Left lung (tissue), 4 donors: ENCODE measurements at regions not wholly inside any gene's neighbourhood (a gene's known extent, or its start where the extent isn't known, plus 50 kb on each side); places are given as distances from the start of the nearest gene placed in this dataset.
"Not testable (repeated sequence)": the region's sequence is repeated elsewhere in the genome, so short reads cannot be mapped to it uniquely, and the experiment has no call there.

Experiments used
- ATAC-seq: fragments of 200-7000 bp; cut with Tn5 transposase; one replicate; pipeline ENCODE4 v1.9.1; 2020; ENCODE audit warnings: moderate library complexity
- DNase-seq, 4 donors: peaks; one replicate each; pipeline ENCODE4 v3.0.0-alpha.2; 2013 to 2020
- H3K27ac ChIP-seq, 2 donors: fragments of 200-600 bp; sonication (generic) in 1 of 2; one replicate each; pipeline versions ENCODE4 v1.5.0 to v1.8.0; 2020 to 2021
- H3K27me3 ChIP-seq, 2 donors: fragments of 200-600 bp; sonication (generic) in 1 of 2; one replicate each; pipeline versions ENCODE4 v1.5.0 to v1.8.0; 2020 to 2021
- H3K36me3 ChIP-seq, 2 donors: fragments of 200-600 bp; sonication (generic) in 1 of 2; one replicate each; pipeline versions ENCODE4 v1.5.0 to v1.8.0; 2020 to 2021
- H3K4me1 ChIP-seq, 2 donors: fragments of 200-600 bp; one replicate each; pipeline ENCODE4 v1.8.0; 2021
- H3K4me3 ChIP-seq, 2 donors: fragments of 200-600 bp; sonication (generic) in 1 of 2; one replicate each; pipeline versions ENCODE4 v1.5.0 to v1.8.0; 2020 to 2021; ENCODE audit warnings: mild to moderate bottlenecking in 1 of 2
- H3K9me3 ChIP-seq, 2 donors: fragments of 200-600 bp; sonication (generic) in 1 of 2; one replicate each; pipeline versions ENCODE4 v1.5.0 to v1.8.0; 2020 to 2021
- CTCF ChIP-seq, 2 donors: fragments of 200-600 bp; sonication (generic) in 1 of 2; IDR thresholded peaks; one replicate each; pipeline versions ENCODE4 v1.5.0 to v1.8.0; 2021; ENCODE audit warnings: antibody characterized with exemption in 2 of 2
- intact Hi-C, 2 donors: fragments of 100-400 bp; cut with DNase I; formaldehyde crosslinking; loops; one replicate each; pipeline versions ENCODE4 v1.11.2 to v1.14.2; 2022
- donor health status: DM: no; HTN: yes; CAD: no.
- donor health status: DM: no; HTN: no; CAD: no.

DNA sequence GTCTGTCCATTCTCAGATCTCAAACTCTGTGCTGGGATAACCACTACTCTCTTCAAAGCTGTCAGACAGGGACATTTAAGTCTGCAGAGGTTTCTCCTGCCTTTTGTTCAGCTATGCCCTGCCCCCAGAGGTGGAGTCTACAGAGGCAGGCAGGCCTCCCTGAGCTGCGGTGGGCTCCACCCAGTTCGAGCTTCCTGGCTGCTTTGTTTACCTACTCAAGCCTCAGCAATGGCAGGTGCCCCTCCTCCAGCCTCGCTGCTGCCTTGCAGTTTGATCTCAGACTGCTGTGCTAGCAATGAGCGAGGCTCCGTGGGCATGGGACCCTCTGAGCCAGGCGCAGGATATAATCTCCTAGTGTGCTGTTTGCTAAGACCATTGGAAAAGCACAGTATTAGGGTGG, 53.1 kb upstream of the HUNK start:
- H3K4me3 ChIP-seq, H3K27ac ChIP-seq, H3K27me3 ChIP-seq, DNase-seq, H3K4me1 ChIP-seq, H3K36me3 ChIP-seq, ATAC-seq, H3K9me3 ChIP-seq, intact Hi-C loops: not testable (repeated sequence)

DNA sequence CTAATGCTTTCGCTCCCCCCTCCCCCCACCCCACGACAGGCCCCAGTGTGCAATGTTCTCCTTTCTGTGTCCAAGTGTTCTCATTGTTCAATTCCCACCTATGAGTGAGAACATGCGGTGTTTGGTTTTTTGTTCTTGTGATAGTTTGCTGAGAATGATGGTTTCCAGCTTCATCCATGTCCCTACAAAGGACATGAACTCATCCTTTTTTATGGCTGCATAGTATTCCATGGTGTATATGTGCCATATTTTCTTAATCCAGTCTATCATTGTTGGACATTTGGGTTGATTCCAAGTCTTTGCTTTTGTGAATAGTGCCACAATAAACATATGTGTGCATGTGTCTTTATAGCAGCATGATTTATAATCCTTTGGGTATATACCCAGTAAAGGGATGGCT, 58.5 kb upstream of the HUNK start:
- H3K27ac ChIP-seq, H3K36me3 ChIP-seq, H3K4me3 ChIP-seq, H3K27me3 ChIP-seq, ATAC-seq, DNase-seq, intact Hi-C loops, H3K9me3 ChIP-seq, H3K4me1 ChIP-seq: not testable (repeated sequence)

- H3K4me3 ChIP-seq = no peak overlapping the region
- intact Hi-C loops = no loop called here
- ATAC-seq (no peak), DNase-seq (no peak)
- no peaks in the 10 kb centered on the region for H3K4me1 ChIP-seq
- peaks cover 0 to 3% of the 10 kb centered on the region in 2 donors for H3K9me3 ChIP-seq
- no peaks in the 10 kb centered on the region for H3K36me3 ChIP-seq
- no peaks in the 10 kb centered on the region for H3K27me3 ChIP-seq
- H3K27ac ChIP-seq = no peak overlapping the region
- no peak for TF ChIP-seq CTCF (IDR thresholded peaks at IDR 0.05)
These were observed 59.0 kb upstream of the HUNK start for GRCh38 chr21:31813862-31814261.

- no peak for TF ChIP-seq CTCF (IDR thresholded peaks at IDR 0.05)
- Histone ChIP-seq H3K4me3 (no peak overlapping the region), H3K36me3 (no peaks in the 10 kb centered on the region), H3K9me3 (no peaks in the 10 kb centered on the region), H3K4me1 (no peaks in the 10 kb centered on the region), H3K27ac (peak overlapping the region; percentile 56 to 77), H3K27me3 (peaks cover 0 to 22% of the 10 kb centered on the region in 2 donors)
- intact Hi-C loops = no loop called here
- no peak for ATAC-seq
- DNase-seq = no peak
These were observed 68.8 kb upstream of the HUNK start for GRCh38 chr21:31804008-31804394.

- TF ChIP-seq CTCF (IDR thresholded peaks at IDR 0.05) = no peak
- ATAC-seq = peak; percentile 82
- peaks cover 0 to 22% of the 10 kb centered on the region in 2 donors for H3K27me3 ChIP-seq
- no peaks in the 10 kb centered on the region for H3K36me3 ChIP-seq
- no peaks in the 10 kb centered on the region for H3K4me1 ChIP-seq
- H3K9me3 ChIP-seq = no peaks in the 10 kb centered on the region
- DNase-seq = peak in 2 of 4 donors; percentile 63 to 80
- H3K4me3 ChIP-seq = no peak overlapping the region
- H3K27ac ChIP-seq = peak overlapping the region; percentile 56 to 77
- intact Hi-C loops = no loop called here
These were observed 69.5 kb upstream of the HUNK start for GRCh38 chr21:31803039-31804007.

GRCh38 chr21:31802331-31802730, 70.4 kb upstream of the SCAF4 start:
- Histone ChIP-seq H3K27ac (peak overlapping the region in 1 of 2 donors; percentile 62), H3K27me3 (peaks cover 0 to 22% of the 10 kb centered on the region in 2 donors), H3K36me3 (no peaks in the 10 kb centered on the region), H3K9me3 (no peaks in the 10 kb centered on the region), H3K4me3 (no peak overlapping the region), H3K4me1 (no peaks in the 10 kb centered on the region)
- no peak for ATAC-seq
- no peak for DNase-seq
- TF ChIP-seq CTCF (IDR thresholded peaks at IDR 0.05) = no peak
- intact Hi-C loops = no loop called here
